ENCODE measurements at regions not wholly inside any gene's neighbourhood (a gene's known extent, or its start where the extent isn't known, plus 50 kb on each side); places are given as distances from the start of the nearest gene placed in this dataset.
A peak's percentile ranks its signal among the peaks of the same experiment; 100 is the strongest.
"Not testable (repeated sequence)": the region's sequence is repeated elsewhere in the genome, so short reads cannot be mapped to it uniquely, and the experiment has no call there.

GRCh38 chr3:75425379-75425778, 238.7 kb upstream of the FRG2C start:
- H3K4me3 ChIP-seq (ENCODE audit: low read depth, poor library complexity, severe bottlenecking); DNase-seq (ENCODE audit: low spot score in 2 of 2); intact Hi-C loops (cut with DNase I; ENCODE audit: low total_unique reads): not testable (repeated sequence)
- 88 to 91% methylated on average over 7 to 11 of the region's 11 CpGs for WGBS, 2 donors

DNA sequence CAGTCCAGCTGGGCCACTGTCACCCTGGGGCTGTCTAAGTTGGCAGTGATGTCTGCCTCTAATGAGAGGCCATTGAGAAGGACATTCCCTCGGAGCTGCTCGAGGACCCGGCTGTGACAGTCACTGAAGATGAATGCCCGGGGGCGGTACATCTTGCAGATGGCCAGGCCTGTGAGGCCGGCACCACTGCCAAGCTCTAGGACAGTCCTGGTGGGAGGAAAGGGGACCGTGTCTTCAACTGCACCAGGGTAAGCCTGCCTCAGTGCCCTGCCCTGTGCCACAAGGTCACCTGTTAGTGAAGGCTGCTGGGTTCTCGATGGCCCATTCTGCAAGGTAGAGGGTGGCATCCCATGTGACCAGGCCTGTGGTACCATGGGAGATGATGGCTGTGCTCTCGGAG, 236.6 kb upstream of the FRG2C start:
- WGBS, 2 donors = 88 to 92% methylated on average over 3 to 8 of the region's 9 CpGs

GRCh38 chr3:75427906-75428305, 236.2 kb upstream of the FRG2C start:
- 89 to 90% methylated on average over 5 of the region's 5 CpGs for WGBS, 2 donors

More for the DNA sequence above, 236.6 kb upstream of the FRG2C start:
- intact Hi-C loops (cut with DNase I; ENCODE audit: low total_unique reads); H3K4me3 ChIP-seq (ENCODE audit: low read depth, poor library complexity, severe bottlenecking); DNase-seq (ENCODE audit: low spot score in 2 of 2): not testable (repeated sequence)

GRCh38 chr3:75429561-75430220, 234.4 kb upstream of the FRG2C start:
- WGBS, 2 donors = 58 to 63% methylated on average over 9 of the region's 9 CpGs
- intact Hi-C loops (cut with DNase I; ENCODE audit: low total_unique reads); H3K4me3 ChIP-seq (ENCODE audit: low read depth, poor library complexity, severe bottlenecking): not testable (repeated sequence)
- peak; percentile 59 to 92 for DNase-seq (ENCODE audit: low spot score in 2 of 2)
- peak in 1 of 3 donors; percentile 73 for TF ChIP-seq CTCF (IDR thresholded peaks at IDR 0.05)

More at GRCh38 chr3:75427906-75428305, 236.2 kb upstream of the FRG2C start:
- intact Hi-C loops (cut with DNase I; ENCODE audit: low total_unique reads); DNase-seq (ENCODE audit: low spot score in 2 of 2); H3K4me3 ChIP-seq (ENCODE audit: low read depth, poor library complexity, severe bottlenecking): not testable (repeated sequence)

DNA sequence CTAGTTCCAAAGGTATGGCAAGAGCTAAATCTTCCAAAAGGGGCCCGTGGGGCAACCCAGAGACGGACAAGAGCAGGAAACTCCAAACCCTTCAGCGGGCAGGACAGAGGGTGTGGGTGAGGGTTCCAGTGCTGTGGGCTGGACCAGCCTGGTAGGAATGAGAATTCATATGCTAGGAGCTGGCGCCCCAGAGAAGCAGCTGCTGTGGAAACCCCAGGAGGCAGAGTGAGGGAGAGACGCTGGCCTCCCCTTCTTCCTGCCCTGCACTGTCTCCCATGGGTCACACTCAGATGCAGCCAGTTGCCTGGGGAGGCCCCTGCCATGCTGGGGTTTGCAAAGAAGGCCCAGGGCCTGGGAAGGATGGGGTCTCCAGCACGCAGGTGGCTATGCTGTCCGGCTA, 233.7 kb upstream of the FRG2C start:
- intact Hi-C loops (cut with DNase I; ENCODE audit: low total_unique reads); H3K4me3 ChIP-seq (ENCODE audit: low read depth, poor library complexity, severe bottlenecking); DNase-seq (ENCODE audit: low spot score in 2 of 2): not testable (repeated sequence)
- WGBS, 2 donors = 81 to 86% methylated on average over 6 to 7 of the region's 7 CpGs

DNA sequence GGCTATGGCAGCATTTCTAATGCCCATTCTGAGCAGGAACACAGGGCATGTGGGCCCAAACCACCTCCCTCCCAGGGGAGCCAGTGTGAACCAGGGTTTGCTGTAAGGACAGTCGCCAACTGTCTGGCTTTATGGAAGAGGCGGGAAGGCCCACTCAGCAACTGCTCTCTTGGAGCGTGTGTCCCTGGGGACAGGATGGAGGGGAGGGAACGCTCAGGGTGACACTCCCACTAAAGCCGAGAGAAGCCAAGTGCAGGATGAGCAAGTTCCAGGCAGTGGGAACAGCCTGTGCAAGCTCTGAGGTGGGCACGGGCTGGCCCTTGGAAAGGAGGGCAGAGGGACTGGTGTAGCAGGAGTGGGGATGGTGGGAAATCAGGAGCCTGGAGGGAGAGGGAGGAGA, 233.0 kb upstream of the FRG2C start:
- WGBS, 2 donors = 56 to 73% methylated on average over 4 to 6 of the region's 6 CpGs
- H3K4me3 ChIP-seq (ENCODE audit: low read depth, poor library complexity, severe bottlenecking); intact Hi-C loops (cut with DNase I; ENCODE audit: low total_unique reads); DNase-seq (ENCODE audit: low spot score in 2 of 2): not testable (repeated sequence)

DNA sequence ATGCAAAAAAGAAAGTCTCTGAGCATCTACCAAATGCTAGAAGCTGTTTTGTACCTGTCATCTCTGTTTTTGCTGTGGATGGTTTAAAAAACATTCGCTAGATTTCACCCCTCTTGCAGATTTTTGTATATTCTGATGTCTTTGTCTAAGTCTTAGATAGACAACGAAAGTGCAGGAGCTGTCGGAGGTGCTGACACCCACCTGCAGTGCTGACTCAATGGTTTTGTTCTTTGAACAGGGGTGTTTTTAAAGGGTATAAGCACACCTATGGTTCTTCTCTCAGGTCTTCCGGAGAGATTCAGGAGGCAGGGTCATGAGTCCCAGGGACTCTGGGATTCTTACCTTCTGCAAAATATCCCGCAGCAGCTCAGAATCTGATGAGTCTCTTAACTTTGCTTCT, 231.7 kb upstream of the FRG2C start:
- DNase-seq (ENCODE audit: low spot score in 2 of 2); intact Hi-C loops (cut with DNase I; ENCODE audit: low total_unique reads); H3K4me3 ChIP-seq (ENCODE audit: low read depth, poor library complexity, severe bottlenecking): not testable (repeated sequence)
- 86 to 87% methylated on average over 5 of the region's 5 CpGs for WGBS, 2 donors

- peak; percentile 68 to 90 for DNase-seq (ENCODE audit: low spot score in 2 of 2)
- H3K4me3 ChIP-seq (ENCODE audit: low read depth, poor library complexity, severe bottlenecking); intact Hi-C loops (cut with DNase I; ENCODE audit: low total_unique reads): not testable (repeated sequence)
- WGBS, 2 donors = 48 to 53% methylated on average over 6 to 8 of the region's 8 CpGs
Measured at GRCh38 chr3:75432885-75433284, 231.2 kb upstream of the FRG2C start.

- H3K4me3 ChIP-seq (ENCODE audit: low read depth, poor library complexity, severe bottlenecking); intact Hi-C loops (cut with DNase I; ENCODE audit: low total_unique reads); DNase-seq (ENCODE audit: low spot score in 2 of 2): not testable (repeated sequence)
- 76 to 77% methylated on average over 3 of the region's 3 CpGs for WGBS, 2 donors
Measured at GRCh38 chr3:75433295-75433694, 230.8 kb upstream of the FRG2C start.

DNA sequence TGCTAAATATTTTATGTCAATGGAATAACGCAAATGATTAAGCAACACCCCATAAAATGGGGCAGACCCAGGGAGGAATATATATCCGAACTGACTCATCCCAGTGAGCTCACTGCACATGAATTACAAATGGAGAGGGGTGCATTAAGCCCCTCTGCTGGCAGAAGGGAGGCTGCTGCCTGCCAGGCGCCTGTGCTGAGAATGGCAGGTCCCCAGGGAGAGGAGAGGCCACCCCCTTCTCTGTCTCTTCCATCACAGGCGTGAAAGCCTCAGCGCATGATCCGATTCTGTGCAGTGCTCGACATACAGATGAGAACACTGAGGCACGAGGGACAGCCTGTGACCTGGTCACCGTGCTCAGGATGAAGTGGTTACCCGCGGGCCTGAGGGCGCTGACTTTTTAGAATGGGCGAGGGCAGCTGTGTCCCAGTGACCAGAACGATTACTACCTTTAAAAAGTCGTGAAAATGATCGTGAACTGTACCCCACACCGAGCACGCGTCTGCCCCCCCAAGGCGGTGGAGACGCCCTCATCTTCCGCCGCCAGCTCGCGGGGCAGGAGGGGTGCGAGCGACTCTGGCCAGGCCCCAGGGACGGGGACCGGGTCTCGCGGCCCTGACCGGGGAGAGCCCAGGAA, 229.7 kb upstream of the FRG2C start:
- peak overlapping the region; percentile 70 for H3K4me3 ChIP-seq (ENCODE audit: low read depth, poor library complexity, severe bottlenecking)
- DNase-seq (ENCODE audit: low spot score in 2 of 2); intact Hi-C loops (cut with DNase I; ENCODE audit: low total_unique reads): not testable (repeated sequence)
- WGBS, 2 donors = 2 to 4% methylated on average over 17 to 19 of the region's 32 CpGs

DNA sequence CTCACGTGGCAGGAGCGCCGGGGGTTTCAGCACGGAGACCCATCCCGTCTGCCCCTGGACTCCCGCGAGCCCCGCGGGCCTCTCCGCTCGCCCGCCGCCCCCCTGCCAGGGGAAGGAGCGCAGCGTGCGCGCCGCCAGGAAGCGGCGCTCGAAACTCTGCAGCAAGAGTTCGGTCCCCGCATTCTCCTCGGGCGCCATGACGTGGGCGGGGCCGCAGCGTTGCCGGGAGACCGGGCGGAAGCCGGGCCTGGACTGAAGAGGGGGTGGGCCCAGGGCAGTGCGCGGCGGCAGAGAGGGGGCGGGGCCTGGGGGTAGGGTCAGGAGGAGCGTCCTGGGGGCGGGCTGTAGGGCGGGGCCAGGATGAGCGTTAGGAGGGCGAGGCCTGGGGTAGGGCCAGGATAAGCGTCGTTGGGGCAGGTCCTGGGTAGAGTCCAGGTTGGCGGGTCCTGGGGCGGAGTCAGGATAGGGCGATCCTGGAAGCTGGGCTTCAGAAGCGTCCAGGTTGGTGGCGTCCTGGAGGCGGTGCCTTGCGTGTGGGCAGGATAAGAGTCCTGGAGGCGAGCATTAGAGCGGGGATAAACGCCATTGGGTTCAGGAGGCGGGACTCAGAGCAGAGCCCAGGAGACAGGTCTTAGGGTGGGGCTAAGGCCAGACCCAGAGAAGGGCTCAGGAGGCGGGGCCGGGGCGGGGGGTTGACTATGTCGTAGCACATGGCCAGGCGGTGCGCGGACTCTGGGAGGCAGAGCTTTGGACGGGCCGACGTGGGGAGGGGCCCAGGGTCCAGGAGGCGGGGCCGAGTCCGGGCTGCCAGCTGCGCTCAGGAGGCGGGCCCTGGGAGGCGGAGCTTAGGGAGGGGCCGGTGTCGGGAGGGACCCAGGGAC, 229.0 kb upstream of the FRG2C start:
- intact Hi-C loops (cut with DNase I; ENCODE audit: low total_unique reads) = not testable (repeated sequence)
- H3K4me3 ChIP-seq (ENCODE audit: low read depth, poor library complexity, severe bottlenecking) = peak overlapping the region; percentile 70
- 2% methylated on average over 26 to 51 of the region's 73 CpGs for WGBS, 2 donors
- DNase-seq (ENCODE audit: low spot score in 2 of 2) = peak; percentile 98 to 100

DNA sequence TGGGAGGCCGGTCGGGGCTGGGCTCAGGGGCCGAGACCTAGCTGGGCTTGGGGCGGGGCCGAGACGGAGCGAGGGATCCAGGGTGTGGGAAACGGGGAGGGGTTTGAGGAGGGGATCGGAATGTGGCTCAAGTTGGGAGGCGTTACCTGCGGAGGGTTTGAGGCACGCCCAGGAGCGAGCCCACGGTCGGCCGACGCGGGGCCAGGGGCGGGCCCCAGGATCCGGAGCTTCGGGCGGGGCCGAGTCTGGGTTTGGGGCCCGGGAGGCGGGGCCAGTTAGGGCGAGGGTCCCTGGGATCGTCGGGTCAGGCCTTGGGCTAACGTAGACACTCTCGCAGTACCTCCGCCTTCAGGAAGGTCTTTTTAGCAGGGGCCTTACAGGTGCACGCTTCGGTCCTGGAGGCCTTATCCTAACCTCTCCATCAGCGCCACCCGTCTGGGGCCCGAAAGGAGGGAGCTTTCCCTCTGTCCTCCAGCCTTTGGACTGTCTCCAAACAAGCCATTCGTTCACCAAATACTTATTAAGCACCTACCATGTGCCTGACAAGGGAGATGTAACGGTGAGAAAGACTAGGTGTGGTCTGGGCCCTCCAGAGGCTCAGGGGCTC, 228.2 kb upstream of the FRG2C start:
- peak overlapping the region; percentile 42 for H3K4me3 ChIP-seq (ENCODE audit: low read depth, poor library complexity, severe bottlenecking)
- DNase-seq (ENCODE audit: low spot score in 2 of 2); intact Hi-C loops (cut with DNase I; ENCODE audit: low total_unique reads): not testable (repeated sequence)
- WGBS, 2 donors = 3 to 5% methylated on average over 29 to 31 of the region's 38 CpGs

- DNase-seq (ENCODE audit: low spot score in 2 of 2); intact Hi-C loops (cut with DNase I; ENCODE audit: low total_unique reads); H3K4me3 ChIP-seq (ENCODE audit: low read depth, poor library complexity, severe bottlenecking): not testable (repeated sequence)
- 86 to 88% methylated on average over 7 of the region's 7 CpGs for WGBS, 2 donors
Measured at GRCh38 chr3:75440986-75441385, 223.1 kb upstream of the FRG2C start.
